Activated T-helper 17 cell treated with anti-CD3 and anti-CD28 coated beads, Interleukin-2, amount 50 U/mL, for 72 hours (primary cell): ENCODE measurements at regions not wholly inside any gene's neighbourhood (a gene's known extent, or its start where the extent isn't known, plus 50 kb on each side); places are given as distances from the start of the nearest gene placed in this dataset.
"Not testable (repeated sequence)": the region's sequence is repeated elsewhere in the genome, so short reads cannot be mapped to it uniquely, and the experiment has no call there.

Experiments used
- ATAC-seq: fragments of 150-1000 bp; cut with Tn5 transposase; replicated peaks from 2 replicates; pipeline ENCODE4 v1.10.0; 2021; ENCODE audit warnings: mild to moderate bottlenecking, moderate library complexity
- H3K27ac Mint-ChIP-seq: one replicate; pipeline ENCODE4 v1.8.0; 2022; ENCODE audit warnings: mixed read lengths
- H3K27me3 Mint-ChIP-seq: one replicate; pipeline ENCODE4 v1.8.0; 2022; ENCODE audit warnings: mixed read lengths
- H3K36me3 Mint-ChIP-seq: one replicate; pipeline ENCODE4 v1.8.0; 2022; ENCODE audit warnings: low read depth, mild to moderate bottlenecking, mixed read lengths
- H3K4me1 Mint-ChIP-seq: one replicate; pipeline ENCODE4 v1.8.0; 2022; ENCODE audit warnings: mixed read lengths
- H3K4me3 Mint-ChIP-seq: one replicate; pipeline ENCODE4 v1.8.0; 2022; ENCODE audit warnings: mild to moderate bottlenecking, mixed read lengths
- H3K9me3 Mint-ChIP-seq: one replicate; pipeline ENCODE4 v1.8.0; 2022; ENCODE audit warnings: mixed read lengths

DNA sequence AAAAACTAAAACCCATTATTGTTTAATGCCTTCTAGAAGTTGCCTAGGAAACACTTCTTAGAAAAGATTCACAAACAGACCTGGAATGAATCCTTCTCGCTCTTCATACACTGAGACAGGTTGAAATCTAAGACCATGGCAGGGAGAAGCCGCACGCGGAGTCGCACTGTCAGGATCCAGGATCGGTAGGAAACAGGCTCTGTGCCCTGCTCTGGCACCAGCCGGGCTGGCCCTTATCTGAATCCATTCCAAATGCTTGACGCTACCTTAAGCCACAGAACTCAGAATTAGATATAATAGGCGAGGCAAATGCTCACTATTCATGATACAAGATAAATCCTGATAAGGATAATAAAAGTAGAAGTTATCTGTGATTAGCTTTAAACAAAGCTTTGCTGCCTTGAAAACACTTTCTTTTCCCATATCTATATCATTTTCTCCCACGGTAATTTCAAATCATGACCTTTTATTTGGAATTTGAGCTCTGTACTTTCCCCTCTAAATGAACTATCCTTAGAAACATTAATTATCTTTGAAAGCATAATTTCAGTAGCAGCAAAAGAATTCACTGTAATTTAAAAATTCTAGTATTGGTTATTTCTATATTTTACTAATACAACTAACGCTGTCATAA is 385.6 kb downstream of the IRS2 start:
- H3K4me1 Mint-ChIP-seq = no peaks in the 10 kb centered on the region
- H3K27ac Mint-ChIP-seq = no peak overlapping the region
- no peak for ATAC-seq
- H3K9me3 Mint-ChIP-seq = no peaks in the 10 kb centered on the region
- H3K4me3 Mint-ChIP-seq = no peak overlapping the region
- no peaks in the 10 kb centered on the region for H3K36me3 Mint-ChIP-seq
- peaks cover 4% of the 10 kb centered on the region for H3K27me3 Mint-ChIP-seq

DNA sequence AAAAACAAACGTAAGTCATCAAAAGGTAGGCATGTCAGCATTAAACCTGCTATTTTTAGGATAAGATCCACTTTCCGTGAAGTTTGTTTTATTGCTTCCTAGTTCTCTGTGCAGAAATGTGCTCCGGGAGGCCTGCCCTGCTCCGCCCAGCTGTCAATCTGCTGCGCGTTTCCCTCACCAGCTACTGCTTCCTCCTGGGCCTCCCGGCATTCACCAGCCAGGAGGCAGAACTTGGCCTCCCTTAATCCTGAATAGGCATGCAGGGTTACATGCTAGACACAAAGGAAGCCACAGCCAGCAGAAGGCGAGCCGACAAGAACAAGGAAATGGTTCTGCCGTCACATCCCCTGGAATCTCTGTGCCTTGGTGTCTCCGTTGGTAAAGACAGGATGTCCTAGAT is 386.2 kb downstream of the IRS2 start:
- no peaks in the 10 kb centered on the region for H3K36me3 Mint-ChIP-seq
- no peak overlapping the region for H3K27ac Mint-ChIP-seq
- H3K4me3 Mint-ChIP-seq = no peak overlapping the region
- no peaks in the 10 kb centered on the region for H3K9me3 Mint-ChIP-seq
- no peaks in the 10 kb centered on the region for H3K4me1 Mint-ChIP-seq
- ATAC-seq = no peak
- peaks cover 4% of the 10 kb centered on the region for H3K27me3 Mint-ChIP-seq

DNA sequence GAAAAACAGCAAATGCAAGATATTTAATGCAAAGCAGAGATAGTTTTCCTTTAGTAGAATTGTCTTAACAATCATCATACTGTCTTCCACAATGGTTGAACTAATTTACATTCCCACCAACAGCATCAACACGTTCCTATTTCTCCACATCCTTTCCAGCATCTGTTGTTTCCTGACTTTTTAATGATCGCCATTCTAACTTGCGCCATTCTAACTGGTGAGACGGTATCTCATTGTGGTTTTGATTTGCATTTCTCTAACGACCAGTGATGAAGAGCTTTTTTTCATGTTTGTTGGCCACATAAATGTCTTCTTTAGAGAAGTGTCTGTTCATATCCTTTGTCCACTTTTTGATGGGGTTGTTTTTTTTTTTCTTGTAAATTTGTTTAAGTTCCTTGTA is 388.3 kb downstream of the IRS2 start:
- not testable (repeated sequence) for ATAC-seq, H3K4me3 Mint-ChIP-seq, H3K36me3 Mint-ChIP-seq, H3K4me1 Mint-ChIP-seq, H3K27ac Mint-ChIP-seq, H3K9me3 Mint-ChIP-seq
- peaks cover 10% of the 10 kb centered on the region for H3K27me3 Mint-ChIP-seq

DNA sequence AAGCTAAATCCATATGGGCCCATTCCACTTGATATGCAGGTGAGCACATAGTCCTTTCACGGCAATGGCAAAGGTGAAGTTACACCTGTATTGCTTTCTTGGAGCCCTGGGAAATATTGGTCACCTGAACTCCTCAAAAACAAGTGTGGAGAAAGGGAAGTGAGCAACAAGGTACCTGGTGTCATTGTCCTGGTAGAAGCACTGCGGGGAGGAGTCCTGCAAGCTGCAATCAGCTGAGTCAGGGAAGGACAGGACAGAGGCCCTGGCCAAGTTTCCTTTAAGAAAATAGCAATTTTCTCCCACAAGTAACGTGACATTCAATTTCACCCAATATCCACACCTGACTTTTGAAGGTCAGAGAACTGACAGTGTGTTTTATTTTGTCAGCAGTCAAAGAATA is 389.1 kb downstream of the IRS2 start:
- Mint-ChIP-seq H3K4me3 (no peak overlapping the region), H3K9me3 (no peaks in the 10 kb centered on the region), H3K36me3 (no peaks in the 10 kb centered on the region), H3K4me1 (no peaks in the 10 kb centered on the region), H3K27me3 (peaks cover 10% of the 10 kb centered on the region), H3K27ac (no peak overlapping the region)
- no peak for ATAC-seq

DNA sequence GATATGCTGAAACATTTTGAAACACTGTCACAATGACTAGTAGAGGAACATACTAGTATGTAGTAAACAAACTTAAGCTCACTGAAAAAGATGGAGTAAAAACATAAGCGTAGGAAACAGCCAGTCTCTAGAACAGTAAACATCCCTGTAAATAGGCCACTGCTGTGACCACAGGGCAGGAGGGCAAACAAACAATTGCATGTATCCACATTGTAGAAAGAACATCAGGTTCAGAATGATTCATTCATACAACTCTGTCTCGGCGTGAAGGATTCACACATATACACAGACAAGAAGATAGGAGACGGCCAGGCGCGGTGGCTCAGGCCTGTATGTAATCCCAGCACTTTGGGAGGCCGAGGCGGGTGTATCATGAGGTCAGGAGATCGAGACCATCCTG is 390.1 kb downstream of the IRS2 start:
- ATAC-seq = no peak
- Mint-ChIP-seq H3K9me3 (no peaks in the 10 kb centered on the region), H3K36me3 (no peaks in the 10 kb centered on the region), H3K27ac (no peak overlapping the region), H3K4me1 (no peaks in the 10 kb centered on the region), H3K4me3 (no peak overlapping the region), H3K27me3 (peaks cover 13% of the 10 kb centered on the region)

DNA sequence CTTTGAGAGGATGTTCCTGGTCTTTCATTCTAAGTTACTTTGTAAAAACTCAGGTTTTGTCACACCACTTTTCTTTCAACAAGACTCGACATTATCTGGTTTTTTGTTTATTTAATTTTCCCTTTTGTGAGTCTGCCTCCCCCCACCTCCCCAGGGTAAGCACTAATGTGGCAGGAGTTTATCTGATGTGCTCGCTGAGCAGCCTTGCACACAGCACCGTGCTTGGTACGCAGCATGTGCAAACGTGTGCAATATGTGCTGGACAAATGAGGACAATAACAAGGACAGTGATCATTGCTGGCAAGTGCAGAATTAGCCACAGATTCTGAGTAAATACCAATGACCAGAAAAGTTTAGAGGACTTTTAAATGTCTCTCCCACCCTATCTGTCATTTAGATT is 391.4 kb downstream of the IRS2 start:
- Mint-ChIP-seq H3K4me3 (no peak overlapping the region), H3K9me3 (no peaks in the 10 kb centered on the region), H3K27me3 (peaks cover 16% of the 10 kb centered on the region), H3K27ac (no peak overlapping the region), H3K4me1 (no peaks in the 10 kb centered on the region), H3K36me3 (no peaks in the 10 kb centered on the region)
- no peak for ATAC-seq

DNA sequence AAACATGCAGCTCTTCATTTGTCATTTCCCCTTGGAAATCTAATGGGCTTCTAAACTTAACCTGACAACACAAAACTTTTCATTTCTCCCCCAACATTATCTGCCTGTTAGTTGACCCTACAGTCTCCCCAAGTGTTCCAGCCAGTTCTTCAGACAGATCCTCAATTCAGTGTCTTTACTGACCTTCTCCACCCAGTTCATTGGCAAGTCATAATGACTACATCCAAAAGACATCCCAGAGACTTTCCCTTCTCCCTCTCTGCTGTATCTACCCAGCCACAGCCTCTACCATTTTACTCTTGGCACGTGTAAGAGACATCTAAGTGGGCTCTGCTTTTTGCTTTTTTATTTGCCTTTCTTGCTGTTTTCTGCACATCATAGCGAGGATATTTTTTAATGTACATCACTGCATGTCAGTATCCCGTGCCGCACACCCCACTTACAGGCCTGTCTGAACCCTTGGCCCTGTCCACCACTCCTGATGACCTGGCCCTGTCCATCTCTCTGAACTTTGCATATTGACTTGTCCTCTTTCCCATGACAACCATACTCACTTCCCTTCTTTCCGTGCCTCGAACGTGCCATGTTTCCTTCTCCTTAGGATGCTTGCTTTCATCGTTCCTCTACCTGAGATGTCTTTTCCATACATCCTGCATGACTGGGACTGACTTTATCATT is 391.9 kb downstream of the IRS2 start:
- H3K27me3 Mint-ChIP-seq = peaks cover 16% of the 10 kb centered on the region
- no peak for ATAC-seq
- H3K4me3 Mint-ChIP-seq = no peak overlapping the region
- H3K27ac Mint-ChIP-seq = no peak overlapping the region
- H3K36me3 Mint-ChIP-seq = no peaks in the 10 kb centered on the region
- H3K4me1 Mint-ChIP-seq = no peaks in the 10 kb centered on the region
- H3K9me3 Mint-ChIP-seq = no peaks in the 10 kb centered on the region

DNA sequence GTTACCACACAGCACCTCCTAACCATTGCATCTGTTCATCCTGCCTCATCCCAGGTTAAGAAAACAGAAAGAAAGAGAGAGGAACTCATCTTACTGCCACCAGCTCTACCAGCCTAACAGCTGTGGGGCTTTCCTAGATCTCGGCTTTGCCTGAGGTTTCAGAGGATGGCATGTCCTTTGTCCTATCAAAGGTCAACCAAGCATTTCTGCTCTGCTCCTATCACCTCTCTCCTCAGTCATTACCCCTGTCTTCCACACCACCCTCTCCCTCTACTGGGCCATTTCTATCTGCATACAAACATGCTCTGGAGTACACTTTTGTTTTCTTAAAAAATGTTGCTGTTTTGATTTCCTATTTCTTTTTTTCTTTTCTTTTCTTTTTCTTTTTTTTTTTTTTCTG is 393.3 kb downstream of the IRS2 start:
- ATAC-seq = no peak
- Mint-ChIP-seq H3K27ac (no peak overlapping the region), H3K36me3 (no peaks in the 10 kb centered on the region), H3K9me3 (no peaks in the 10 kb centered on the region), H3K4me3 (no peak overlapping the region), H3K27me3 (peaks cover 16% of the 10 kb centered on the region), H3K4me1 (no peaks in the 10 kb centered on the region)

DNA sequence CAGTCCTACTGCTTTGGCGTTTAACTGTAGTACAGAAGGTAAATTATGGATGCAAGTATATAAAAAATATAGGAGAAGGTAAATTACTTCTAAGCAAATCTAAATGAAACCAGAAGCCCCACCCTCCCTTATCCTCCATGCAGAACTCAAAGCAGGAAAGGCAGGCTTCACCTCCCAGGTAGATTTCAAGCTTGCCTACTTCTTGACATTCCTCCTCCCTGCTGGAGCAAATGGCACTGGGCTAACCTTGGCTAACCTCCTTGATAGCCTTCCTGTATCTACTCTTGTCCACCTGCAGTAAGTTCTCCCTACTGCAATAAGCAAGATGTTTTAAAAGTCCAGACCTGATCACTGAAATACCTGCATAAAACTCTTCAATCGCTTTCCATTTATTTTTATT is 396.0 kb downstream of the IRS2 start:
- Mint-ChIP-seq H3K4me1 (no peaks in the 10 kb centered on the region), H3K36me3 (no peaks in the 10 kb centered on the region), H3K27me3 (peaks cover 12% of the 10 kb centered on the region), H3K4me3 (no peak overlapping the region), H3K9me3 (no peaks in the 10 kb centered on the region), H3K27ac (no peak overlapping the region)
- ATAC-seq = no peak

DNA sequence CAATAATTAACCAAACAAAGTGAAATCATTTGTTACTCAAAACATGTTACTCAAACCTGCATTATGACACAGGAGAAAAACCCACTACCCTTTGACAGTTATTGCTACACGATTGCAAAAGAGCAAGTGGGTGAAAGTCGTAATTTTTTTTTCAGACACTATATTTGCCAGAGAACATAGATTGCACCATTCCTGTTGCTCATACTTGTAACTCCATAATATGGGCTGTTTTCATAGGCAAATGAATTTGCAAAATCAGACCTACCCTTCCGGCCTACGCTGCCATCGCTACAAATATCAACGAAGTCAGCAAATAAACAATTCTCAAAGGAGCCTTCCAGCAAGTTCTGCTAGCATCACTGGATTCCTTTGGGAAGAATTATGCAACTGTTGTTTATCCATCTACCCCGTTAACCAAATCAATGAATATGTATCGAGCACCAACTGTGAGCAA is 396.5 kb downstream of the IRS2 start:
- no peak for ATAC-seq
- Mint-ChIP-seq H3K4me3 (no peak overlapping the region), H3K9me3 (no peaks in the 10 kb centered on the region), H3K4me1 (no peaks in the 10 kb centered on the region), H3K27ac (no peak overlapping the region), H3K27me3 (peaks cover 12% of the 10 kb centered on the region), H3K36me3 (no peaks in the 10 kb centered on the region)

DNA sequence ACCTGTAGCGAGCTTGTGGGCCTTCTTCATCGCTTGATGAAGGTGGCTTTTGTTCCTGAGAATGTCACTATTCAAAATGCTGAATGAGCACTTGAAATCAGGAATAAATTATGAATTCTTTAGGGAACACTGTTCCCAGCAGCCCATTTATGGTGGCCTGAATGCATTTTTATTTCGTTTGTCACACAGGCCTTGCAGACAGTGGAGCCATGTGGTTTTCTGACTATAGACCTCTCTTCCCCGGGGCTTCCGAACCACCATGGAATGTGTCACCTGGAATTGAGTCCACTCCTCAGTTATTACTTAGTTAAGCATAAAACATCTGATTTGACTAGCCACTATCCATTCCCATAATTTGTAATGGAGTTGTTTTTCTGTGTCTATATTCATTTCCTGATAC is 396.9 kb downstream of the IRS2 start:
- Mint-ChIP-seq H3K4me1 (no peaks in the 10 kb centered on the region), H3K9me3 (no peaks in the 10 kb centered on the region), H3K27me3 (peaks cover 8% of the 10 kb centered on the region), H3K27ac (no peak overlapping the region), H3K36me3 (no peaks in the 10 kb centered on the region), H3K4me3 (no peak overlapping the region)
- ATAC-seq = no peak

DNA sequence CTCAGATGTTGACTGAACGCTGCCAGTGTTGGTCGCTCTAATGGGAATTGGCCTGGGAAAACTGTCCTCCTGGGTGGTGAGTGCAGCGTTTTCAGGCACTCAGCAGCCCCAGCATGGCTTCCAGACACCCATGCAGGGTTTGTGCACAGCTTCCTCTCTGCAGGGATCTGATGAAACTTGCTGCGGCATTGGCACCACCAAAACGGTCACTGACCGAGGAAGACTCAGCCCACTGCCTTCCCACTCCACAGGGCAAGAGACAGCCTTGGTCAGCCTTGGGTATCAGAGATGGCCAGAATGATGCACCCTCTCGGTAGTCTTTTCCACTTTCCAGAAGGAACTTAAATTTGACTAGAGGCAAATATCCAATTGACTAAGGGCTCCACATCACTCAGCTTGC is 398.9 kb downstream of the IRS2 start:
- ATAC-seq = no peak
- H3K9me3 Mint-ChIP-seq = no peaks in the 10 kb centered on the region
- no peaks in the 10 kb centered on the region for H3K4me1 Mint-ChIP-seq
- no peak overlapping the region for H3K27ac Mint-ChIP-seq
- H3K36me3 Mint-ChIP-seq = no peaks in the 10 kb centered on the region
- peaks cover 5% of the 10 kb centered on the region for H3K27me3 Mint-ChIP-seq
- H3K4me3 Mint-ChIP-seq = no peak overlapping the region

DNA sequence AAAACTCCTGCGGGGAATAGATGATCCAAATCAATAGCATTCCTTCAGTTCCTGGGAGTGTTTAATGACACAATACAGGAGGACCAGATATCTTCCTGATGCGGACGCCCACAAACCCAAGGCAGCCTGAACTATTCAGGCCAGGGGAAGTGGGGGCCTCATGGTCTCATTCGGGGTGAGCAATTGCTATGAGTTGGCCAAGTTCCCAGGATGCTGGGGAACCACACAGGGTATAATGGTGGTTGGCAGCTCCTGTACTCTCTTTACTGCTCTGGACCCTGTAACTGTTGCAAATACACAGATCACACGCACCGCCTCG is 401.2 kb downstream of the IRS2 start:
- Mint-ChIP-seq H3K36me3 (no peaks in the 10 kb centered on the region), H3K27me3 (peaks cover 5% of the 10 kb centered on the region), H3K27ac (no peak overlapping the region), H3K9me3 (no peaks in the 10 kb centered on the region), H3K4me1 (no peaks in the 10 kb centered on the region), H3K4me3 (no peak overlapping the region)
- ATAC-seq = no peak

DNA sequence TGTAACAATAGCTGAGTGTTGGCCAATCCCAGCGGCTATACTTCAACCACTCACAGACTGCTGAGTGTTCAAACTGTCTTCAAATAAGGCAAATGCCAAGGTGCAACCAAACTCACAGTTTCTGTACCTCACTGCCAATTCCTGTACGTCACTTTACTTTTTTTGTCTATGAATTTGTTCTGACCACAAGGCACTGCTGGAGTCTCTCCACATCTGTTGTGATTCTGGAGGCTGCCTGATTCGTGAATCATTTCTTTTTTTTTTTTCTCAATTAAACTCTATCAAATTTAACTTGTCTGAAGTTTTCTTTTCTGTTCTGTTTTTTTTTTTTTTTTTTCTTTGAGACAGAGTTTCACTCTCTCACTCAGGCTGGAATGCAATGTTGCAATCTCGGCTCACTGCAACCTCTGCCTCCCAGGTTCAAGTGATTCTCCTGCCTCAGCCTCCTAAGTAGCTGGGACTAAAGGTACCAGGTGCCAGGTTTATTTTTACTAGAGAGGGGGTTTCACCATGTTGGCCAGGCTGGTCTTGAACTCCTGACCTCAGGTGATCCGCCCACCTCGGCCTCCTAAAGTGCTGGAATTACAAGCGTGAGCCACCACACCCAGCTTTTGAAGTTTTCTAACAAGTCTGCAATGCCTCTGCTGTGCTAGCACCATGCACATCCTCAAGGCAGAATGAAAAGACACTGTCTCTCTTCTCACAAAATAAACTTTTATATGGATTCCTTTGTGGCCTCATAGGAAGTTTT is 401.7 kb downstream of the IRS2 start:
- no peaks in the 10 kb centered on the region for H3K9me3 Mint-ChIP-seq
- ATAC-seq = no peak
- no peak overlapping the region for H3K4me3 Mint-ChIP-seq

DNA sequence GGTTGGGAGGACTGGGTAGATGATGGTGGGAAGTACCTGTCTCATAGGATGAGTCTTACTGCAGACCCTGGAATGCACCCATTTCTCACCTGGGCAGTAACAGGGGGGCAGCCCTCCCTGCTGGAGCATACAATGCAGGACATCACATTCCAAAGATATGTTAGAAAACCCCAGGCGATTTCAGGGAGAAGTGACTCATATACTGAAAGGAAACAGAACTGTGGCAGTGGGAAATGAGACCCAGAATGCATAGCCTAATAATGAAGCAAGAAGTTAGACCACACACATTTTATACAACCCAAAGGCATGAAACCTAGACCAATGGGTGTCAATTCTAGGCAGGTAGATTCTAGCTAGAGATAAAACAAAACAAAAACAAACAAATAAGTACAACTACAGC is 402.7 kb downstream of the IRS2 start:
- Mint-ChIP-seq H3K27ac (no peak overlapping the region), H3K36me3 (no peaks in the 10 kb centered on the region), H3K4me3 (no peak overlapping the region), H3K27me3 (peaks cover 11% of the 10 kb centered on the region), H3K9me3 (no peaks in the 10 kb centered on the region), H3K4me1 (no peaks in the 10 kb centered on the region)
- no peak for ATAC-seq

More for the DNA sequence above, 401.7 kb downstream of the IRS2 start:
- no peak overlapping the region for H3K27ac Mint-ChIP-seq
- H3K36me3 Mint-ChIP-seq = no peaks in the 10 kb centered on the region
- peaks cover 5% of the 10 kb centered on the region for H3K27me3 Mint-ChIP-seq
- H3K4me1 Mint-ChIP-seq = no peaks in the 10 kb centered on the region
